HFFc6 (cell line): ENCODE measurements at regions not wholly inside any gene's neighbourhood (a gene's known extent, or its start where the extent isn't known, plus 50 kb on each side); places are given as distances from the start of the nearest gene placed in this dataset.

Experiments used
- DNase-seq: peaks from one replicate; pipeline ENCODE4 v3.0.0-alpha.2; 2018
- H3K27ac Mint-ChIP-seq: 2 replicates; pipeline ENCODE4 v1.8.0; 2020; ENCODE audit warnings: mild to moderate bottlenecking, mixed read lengths
- H3K27me3 Mint-ChIP-seq: 2 replicates; pipeline ENCODE4 v1.8.0; 2021; ENCODE audit warnings: mild to moderate bottlenecking, moderate library complexity, mixed read lengths; ENCODE audit not compliant: insufficient read depth
- H3K36me3 Mint-ChIP-seq: 2 replicates; pipeline ENCODE4 v1.8.0; 2021; ENCODE audit warnings: low read depth, mixed read lengths
- H3K4me1 Mint-ChIP-seq: 2 replicates; pipeline ENCODE4 v1.8.0; 2020; ENCODE audit warnings: low read depth, mixed read lengths
- H3K4me3 Mint-ChIP-seq: 2 replicates; pipeline ENCODE4 v1.8.0; 2020; ENCODE audit warnings: mild to moderate bottlenecking, moderate library complexity, mixed read lengths
- H3K9me3 Mint-ChIP-seq: 2 replicates; pipeline ENCODE4 v1.8.0; 2020; ENCODE audit warnings: mild to moderate bottlenecking, mixed read lengths
- TF ChIP-seq, protein P1 (sequence below): fragments of 200-600 bp; sonication (generic); IDR thresholded peaks from 2 replicates; pipeline ENCODE4 v1.5.0; 2021; ENCODE audit warnings: antibody characterized with exemption, mild to moderate bottlenecking

DNA sequence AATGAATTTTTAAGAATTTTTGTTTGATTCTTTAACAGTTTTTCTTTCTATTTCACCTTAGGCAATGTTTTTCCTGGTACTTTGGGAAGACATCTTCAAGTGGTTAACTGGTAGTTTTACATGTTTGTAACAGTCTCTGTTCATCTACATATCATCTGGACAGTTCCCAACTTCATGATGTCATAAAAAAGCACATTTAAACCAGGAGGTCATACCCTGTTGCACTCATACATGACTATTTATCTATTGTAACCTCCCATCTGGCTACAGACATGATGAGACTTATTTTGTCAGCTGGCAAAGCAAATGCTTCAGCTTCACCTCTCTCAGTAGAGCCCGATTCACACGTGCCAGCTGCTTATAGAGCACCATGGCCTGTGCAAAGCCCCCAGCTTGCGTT lies 99.8 kb upstream of the YPEL5 start:
- Mint-ChIP-seq H3K4me1 (0 out of 2 replicates have a peak, but pooled peaks cover 5% of the 10 kb centered on the region), H3K9me3 (no peaks in the 10 kb centered on the region), H3K27ac (no peak overlapping the region), H3K27me3 (peaks cover 15% of the 10 kb centered on the region), H3K36me3 (no peaks in the 10 kb centered on the region), H3K4me3 (no peak overlapping the region)
- DNase-seq: no peak
- TF ChIP-seq, protein P1, sequence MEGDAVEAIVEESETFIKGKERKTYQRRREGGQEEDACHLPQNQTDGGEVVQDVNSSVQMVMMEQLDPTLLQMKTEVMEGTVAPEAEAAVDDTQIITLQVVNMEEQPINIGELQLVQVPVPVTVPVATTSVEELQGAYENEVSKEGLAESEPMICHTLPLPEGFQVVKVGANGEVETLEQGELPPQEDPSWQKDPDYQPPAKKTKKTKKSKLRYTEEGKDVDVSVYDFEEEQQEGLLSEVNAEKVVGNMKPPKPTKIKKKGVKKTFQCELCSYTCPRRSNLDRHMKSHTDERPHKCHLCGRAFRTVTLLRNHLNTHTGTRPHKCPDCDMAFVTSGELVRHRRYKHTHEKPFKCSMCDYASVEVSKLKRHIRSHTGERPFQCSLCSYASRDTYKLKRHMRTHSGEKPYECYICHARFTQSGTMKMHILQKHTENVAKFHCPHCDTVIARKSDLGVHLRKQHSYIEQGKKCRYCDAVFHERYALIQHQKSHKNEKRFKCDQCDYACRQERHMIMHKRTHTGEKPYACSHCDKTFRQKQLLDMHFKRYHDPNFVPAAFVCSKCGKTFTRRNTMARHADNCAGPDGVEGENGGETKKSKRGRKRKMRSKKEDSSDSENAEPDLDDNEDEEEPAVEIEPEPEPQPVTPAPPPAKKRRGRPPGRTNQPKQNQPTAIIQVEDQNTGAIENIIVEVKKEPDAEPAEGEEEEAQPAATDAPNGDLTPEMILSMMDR: no peak

DNA sequence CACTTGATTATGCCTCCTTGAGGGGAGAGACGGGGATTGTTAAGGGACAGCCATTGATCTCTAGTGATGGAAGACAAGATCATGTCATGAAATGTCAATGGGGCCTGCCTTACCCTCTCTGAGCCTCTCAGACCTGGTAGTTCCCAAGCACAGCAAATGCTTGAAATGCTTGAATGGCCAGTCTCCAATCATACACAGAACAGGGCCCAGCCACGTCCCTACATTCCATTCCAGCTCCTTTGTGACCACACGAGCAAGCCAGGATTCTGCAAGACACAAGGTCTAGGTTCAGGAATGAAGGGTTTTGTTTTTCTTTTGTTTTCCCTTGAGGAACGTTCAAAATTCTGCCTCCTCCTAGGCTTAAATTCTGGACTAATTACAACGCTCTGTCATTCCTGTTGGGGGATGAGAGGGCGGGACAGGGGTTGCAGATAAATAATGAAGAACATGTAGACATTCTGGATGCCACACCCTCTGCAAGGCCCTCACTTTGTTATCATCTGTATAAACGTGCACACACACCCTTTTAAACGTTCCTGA lies 98.1 kb upstream of the YPEL5 start:
- Mint-ChIP-seq H3K4me3 (no peak overlapping the region), H3K4me1 (0 out of 2 replicates have a peak, but pooled peaks cover 5% of the 10 kb centered on the region), H3K36me3 (no peaks in the 10 kb centered on the region), H3K27me3 (peaks cover 23% of the 10 kb centered on the region), H3K27ac (no peak overlapping the region), H3K9me3 (no peaks in the 10 kb centered on the region; the same call in 1 of the 2 replicates)
- no peak for DNase-seq
- TF ChIP-seq, protein P1: no peak

DNA sequence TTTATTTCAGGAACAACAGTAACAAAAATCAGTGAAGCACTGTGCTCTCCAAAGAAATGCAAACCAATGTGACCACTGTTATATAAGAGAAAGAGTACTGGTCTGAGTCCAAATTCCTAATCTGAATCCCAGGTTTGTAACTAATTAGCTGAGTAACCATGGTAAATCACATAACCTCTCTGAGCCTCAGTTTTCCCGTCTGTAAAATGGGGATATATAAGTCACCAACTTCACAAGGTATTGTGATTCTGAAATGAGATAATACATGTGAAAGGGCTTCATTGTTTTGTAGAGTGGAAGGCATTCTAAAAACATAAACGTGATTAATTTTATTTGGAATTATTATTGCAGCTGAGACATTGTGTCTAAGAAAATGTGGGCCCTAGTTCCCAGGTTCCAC lies 91.3 kb upstream of the YPEL5 start:
- no peaks in the 10 kb centered on the region for H3K36me3 Mint-ChIP-seq
- no peaks in the 10 kb centered on the region for H3K4me1 Mint-ChIP-seq
- no peaks in the 10 kb centered on the region; the same call in 1 of the 2 replicates for H3K9me3 Mint-ChIP-seq
- no peak overlapping the region for H3K27ac Mint-ChIP-seq
- no peak overlapping the region for H3K4me3 Mint-ChIP-seq
- TF ChIP-seq, protein P1: no peak
- no peak for DNase-seq
- H3K27me3 Mint-ChIP-seq: peaks cover 25% of the 10 kb centered on the region

DNA sequence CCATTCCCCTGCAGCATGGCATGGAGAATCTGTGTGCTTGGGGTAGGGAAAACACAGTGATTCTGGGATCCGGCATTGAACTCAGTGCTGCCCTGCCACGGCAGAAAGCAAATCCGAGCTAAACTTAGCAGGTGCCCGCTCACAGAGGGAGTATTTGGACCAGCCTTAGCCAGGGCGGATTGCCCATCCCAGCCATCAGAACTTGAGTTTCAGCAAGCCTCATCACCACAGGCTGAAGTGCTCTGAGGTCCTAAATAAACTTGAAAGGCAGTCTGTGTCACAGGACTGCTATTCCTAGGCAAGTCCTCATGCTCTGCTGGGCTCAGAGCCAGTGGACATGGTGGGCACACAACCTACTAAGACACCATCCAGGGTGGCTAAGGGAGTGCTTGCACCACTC lies 86.2 kb upstream of the YPEL5 start:
- Mint-ChIP-seq H3K4me3 (no peak overlapping the region), H3K9me3 (peaks cover 10% of the 10 kb centered on the region; the same call in 1 of the 2 replicates), H3K36me3 (no peaks in the 10 kb centered on the region), H3K27ac (no peak overlapping the region), H3K4me1 (no peaks in the 10 kb centered on the region), H3K27me3 (peaks cover 14% of the 10 kb centered on the region)
- TF ChIP-seq, protein P1: no peak
- no peak for DNase-seq

DNA sequence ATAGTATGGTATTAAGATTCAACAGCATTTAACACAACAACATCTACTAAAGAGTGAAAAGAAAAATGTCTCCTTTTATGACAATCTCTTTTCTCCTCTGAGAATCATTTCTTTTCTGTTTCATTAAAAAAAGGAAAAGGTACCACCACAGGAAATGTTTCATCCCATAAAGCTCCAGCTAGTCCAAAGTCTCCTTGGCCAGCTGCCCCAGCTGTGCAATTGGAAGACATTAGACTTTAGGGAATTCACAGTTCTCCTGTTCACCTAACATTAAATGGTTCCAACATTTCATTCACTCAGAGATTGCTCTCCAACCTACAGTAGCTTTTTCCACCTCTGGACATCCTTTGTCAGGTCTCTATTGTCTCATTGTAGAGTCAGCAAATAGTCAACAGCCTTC lies 78.7 kb upstream of the YPEL5 start:
- DNase-seq: no peak
- no peak overlapping the region for H3K27ac Mint-ChIP-seq
- no peak overlapping the region for H3K4me3 Mint-ChIP-seq
- H3K27me3 Mint-ChIP-seq: peaks cover 7% of the 10 kb centered on the region
- peaks cover 20% of the 10 kb centered on the region for H3K9me3 Mint-ChIP-seq
- no peaks in the 10 kb centered on the region for H3K36me3 Mint-ChIP-seq
- TF ChIP-seq, protein P1: no peak
- no peaks in the 10 kb centered on the region for H3K4me1 Mint-ChIP-seq
